Mucosa of rectum (tissue), 2 donors: ENCODE measurements at regions not wholly inside any gene's neighbourhood (a gene's known extent, or its start where the extent isn't known, plus 50 kb on each side); places are given as distances from the start of the nearest gene placed in this dataset.

Experiments used
- H3K27ac ChIP-seq, 2 donors: one replicate each; pipeline ENCODE4 v1.7.0; 2013; ENCODE audit warnings: inconsistent platforms in 2 of 2, low read depth in 2 of 2, low read length in 2 of 2
- H3K27me3 ChIP-seq, 2 donors: one replicate each; pipeline ENCODE4 v1.7.0; 2013; ENCODE audit warnings: low read length in 2 of 2; ENCODE audit not compliant: control insufficient read depth in 2 of 2, insufficient read depth in 2 of 2
- H3K36me3 ChIP-seq, 2 donors: one replicate each; pipeline ENCODE4 v1.7.0; 2013; ENCODE audit warnings: low read length in 2 of 2; ENCODE audit not compliant: control insufficient read depth in 2 of 2, insufficient read depth in 2 of 2
- H3K4me1 ChIP-seq, 2 donors: one replicate each; pipeline ENCODE4 v1.7.0; 2013; ENCODE audit warnings: low read length in 2 of 2, mild to moderate bottlenecking in 1 of 2; ENCODE audit not compliant: control insufficient read depth in 2 of 2, insufficient read depth in 2 of 2
- H3K4me3 ChIP-seq, 2 donors: one replicate each; pipeline ENCODE4 v1.7.0; 2013; ENCODE audit warnings: low read length in 2 of 2
- H3K9ac ChIP-seq, 2 donors: one replicate each; pipeline ENCODE4 v1.7.0; 2013; ENCODE audit warnings: low read length in 2 of 2, low read depth in 1 of 2, mild to moderate bottlenecking in 1 of 2
- H3K9me3 ChIP-seq, 2 donors: one replicate each; pipeline ENCODE4 v1.7.0; 2013; ENCODE audit warnings: low read length in 2 of 2; ENCODE audit not compliant: control insufficient read depth in 2 of 2
- donor health status: healthy.
- donor health status: Normal muscosa, but diverticular disease.

DNA sequence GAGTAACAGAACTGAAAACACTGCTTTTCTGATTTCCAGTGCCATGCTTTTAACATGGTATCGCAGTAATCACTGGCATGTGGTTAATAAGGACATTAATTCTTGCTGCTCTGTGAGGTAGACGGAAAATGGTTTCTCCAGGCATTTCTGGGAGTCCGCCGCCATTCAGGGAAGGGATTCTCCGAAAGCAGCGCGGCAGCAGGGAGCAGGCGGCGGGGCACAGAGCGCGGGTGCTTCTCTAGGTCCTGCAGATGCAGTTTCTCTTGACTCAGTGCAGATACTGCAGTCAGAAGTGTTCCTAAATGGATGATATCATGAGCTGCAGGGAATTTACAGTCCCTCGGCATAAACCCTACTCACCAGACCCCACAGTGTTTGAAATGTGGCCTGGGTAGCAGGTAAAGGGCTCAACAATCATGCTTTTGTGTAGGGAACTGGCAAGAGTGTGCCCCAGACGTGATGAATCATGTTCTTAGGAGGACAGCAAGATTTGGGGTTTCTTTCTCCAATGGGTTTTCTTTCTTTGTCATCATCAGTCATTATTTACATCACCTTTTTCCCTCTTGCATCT, 338.6 kb upstream of the ARGLU1 start:
- Histone ChIP-seq H3K27ac (no peak overlapping the region), H3K9me3 (no peaks in the 10 kb centered on the region), H3K4me1 (no peaks in the 10 kb centered on the region), H3K9ac (no peak overlapping the region), H3K36me3 (no peaks in the 10 kb centered on the region), H3K27me3 (no peaks in the 10 kb centered on the region), H3K4me3 (no peak overlapping the region)

DNA sequence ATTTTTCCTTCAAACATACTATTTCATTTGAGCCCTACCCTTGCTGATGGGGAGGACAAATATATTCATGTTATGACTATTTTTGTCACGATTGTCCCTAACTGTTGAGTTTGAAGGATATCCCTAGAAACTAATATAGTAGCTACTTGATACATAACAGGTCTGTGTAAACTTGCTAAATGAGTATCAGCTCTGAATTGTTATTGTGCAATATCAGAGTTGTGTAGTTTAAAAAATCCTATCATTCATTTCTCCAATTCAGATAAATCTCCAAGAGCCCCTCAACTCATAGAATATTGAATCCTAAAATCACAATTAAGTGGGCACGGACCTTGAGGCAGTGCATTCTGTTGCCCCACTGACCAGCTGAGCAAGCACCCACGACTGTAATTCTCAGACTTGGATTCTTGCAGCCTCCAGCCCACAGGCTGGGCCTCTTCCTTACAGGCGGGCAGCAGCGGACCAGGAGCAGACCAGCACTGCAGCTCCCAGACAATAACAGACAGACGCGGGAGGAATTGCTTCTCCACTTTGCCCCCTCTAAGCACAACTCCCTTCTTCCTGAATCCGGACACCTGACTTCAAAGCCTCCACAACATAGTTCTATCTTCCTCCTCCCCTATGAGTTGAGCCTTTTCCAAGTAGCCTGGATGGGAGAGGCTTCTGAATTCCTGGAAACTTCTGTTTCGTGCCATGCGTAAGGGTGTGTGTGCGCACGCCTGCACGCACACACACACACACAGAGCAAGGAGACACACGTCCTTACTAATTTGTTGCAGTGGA, 337.6 kb upstream of the ARGLU1 start:
- no peaks in the 10 kb centered on the region for H3K36me3 ChIP-seq
- H3K9ac ChIP-seq = no peak overlapping the region
- no peaks in the 10 kb centered on the region for H3K27me3 ChIP-seq
- no peak overlapping the region for H3K27ac ChIP-seq
- no peaks in the 10 kb centered on the region for H3K9me3 ChIP-seq
- H3K4me1 ChIP-seq = no peaks in the 10 kb centered on the region
- no peak overlapping the region for H3K4me3 ChIP-seq

DNA sequence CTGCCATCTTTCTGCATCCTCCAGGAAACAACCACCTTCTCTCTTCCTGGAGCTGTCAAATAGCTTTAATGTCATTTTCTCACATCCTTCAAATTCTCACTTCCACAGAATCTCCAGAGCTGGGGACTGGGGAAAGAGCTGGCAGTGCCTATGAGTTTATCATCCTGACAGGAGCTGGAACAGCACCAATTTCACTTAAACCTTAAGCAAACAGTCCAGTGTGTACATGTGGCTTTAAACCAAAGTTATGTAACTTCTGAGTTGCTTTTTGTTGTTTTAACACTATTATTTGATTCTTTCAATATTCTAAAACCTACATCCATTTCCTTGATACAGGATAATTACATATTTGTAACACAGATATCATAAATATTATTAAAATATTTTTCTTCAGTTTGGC, 331.5 kb upstream of the ARGLU1 start:
- H3K36me3 ChIP-seq = no peaks in the 10 kb centered on the region
- no peak overlapping the region for H3K9ac ChIP-seq

DNA sequence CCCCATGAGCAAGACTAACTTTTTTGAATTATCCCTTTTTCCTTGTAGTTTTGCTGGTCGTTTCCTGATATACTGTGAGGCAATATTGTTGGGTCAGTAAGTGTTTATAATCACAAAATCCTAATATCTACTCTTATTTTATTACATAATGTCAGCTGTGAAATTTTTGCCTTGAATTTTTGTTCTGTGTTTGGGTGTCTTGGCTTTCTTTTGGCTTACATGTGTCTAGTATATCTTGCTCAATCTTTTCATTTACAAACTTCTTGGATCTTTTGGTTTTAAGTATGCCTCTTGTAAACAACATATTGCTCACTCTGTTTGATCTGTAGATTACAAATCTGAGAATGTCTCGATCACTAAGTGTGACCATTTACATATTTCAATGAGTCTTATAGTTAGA, 330.3 kb upstream of the ARGLU1 start:
- Histone ChIP-seq H3K9me3 (no peaks in the 10 kb centered on the region), H3K9ac (no peak overlapping the region), H3K4me3 (no peak overlapping the region), H3K4me1 (no peaks in the 10 kb centered on the region), H3K27ac (no peak overlapping the region), H3K27me3 (no peaks in the 10 kb centered on the region), H3K36me3 (no peaks in the 10 kb centered on the region)

More for the DNA sequence above, 331.5 kb upstream of the ARGLU1 start:
- Histone ChIP-seq H3K27me3 (no peaks in the 10 kb centered on the region), H3K4me1 (no peaks in the 10 kb centered on the region), H3K9me3 (no peaks in the 10 kb centered on the region), H3K4me3 (no peak overlapping the region), H3K27ac (no peak overlapping the region)

DNA sequence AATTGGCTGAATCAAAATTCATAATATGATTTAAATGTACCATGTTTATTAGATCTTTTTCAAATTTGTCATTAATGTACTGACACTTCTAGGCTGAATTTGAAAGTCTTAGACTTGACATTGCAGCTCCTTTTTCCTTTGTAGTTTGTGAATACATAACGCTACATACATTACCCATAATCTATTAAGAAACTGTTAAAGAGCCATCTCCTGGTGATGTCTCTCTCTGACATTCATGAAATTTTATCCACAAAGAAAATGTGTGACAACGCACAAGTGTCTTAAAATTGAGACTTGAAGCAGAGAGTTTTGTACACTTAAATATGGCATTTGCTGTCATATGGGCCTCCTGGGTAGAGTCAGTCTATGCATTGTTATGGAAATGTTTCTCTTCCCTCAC, 320.2 kb upstream of the ARGLU1 start:
- Histone ChIP-seq H3K4me3 (no peak overlapping the region), H3K27me3 (no peaks in the 10 kb centered on the region), H3K9ac (no peak overlapping the region), H3K9me3 (no peaks in the 10 kb centered on the region), H3K27ac (no peak overlapping the region), H3K4me1 (no peaks in the 10 kb centered on the region), H3K36me3 (no peaks in the 10 kb centered on the region)

DNA sequence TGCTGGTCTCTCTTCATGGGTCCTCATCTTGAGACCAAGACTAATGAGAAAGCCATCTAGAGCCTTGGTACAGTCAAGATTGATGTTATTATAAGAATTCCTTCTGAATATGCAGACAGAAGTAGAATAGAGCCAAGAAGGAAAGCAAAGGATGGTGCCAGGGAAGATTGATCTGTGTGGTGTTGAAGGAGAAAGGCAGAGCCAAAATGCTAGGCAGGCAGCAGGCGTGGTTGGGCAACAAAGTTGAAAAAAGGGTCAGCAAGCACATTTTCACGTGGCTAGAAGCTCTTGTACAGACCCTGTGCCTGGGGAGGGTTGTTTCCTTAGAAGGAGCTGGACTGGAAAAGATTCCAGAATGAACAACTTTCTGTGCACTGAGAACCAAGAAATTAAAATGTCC, 319.7 kb upstream of the ARGLU1 start:
- no peak overlapping the region for H3K9ac ChIP-seq
- no peaks in the 10 kb centered on the region for H3K36me3 ChIP-seq
- no peaks in the 10 kb centered on the region for H3K9me3 ChIP-seq
- no peak overlapping the region for H3K27ac ChIP-seq
- H3K4me3 ChIP-seq = no peak overlapping the region
- H3K4me1 ChIP-seq = no peaks in the 10 kb centered on the region
- H3K27me3 ChIP-seq = no peaks in the 10 kb centered on the region

DNA sequence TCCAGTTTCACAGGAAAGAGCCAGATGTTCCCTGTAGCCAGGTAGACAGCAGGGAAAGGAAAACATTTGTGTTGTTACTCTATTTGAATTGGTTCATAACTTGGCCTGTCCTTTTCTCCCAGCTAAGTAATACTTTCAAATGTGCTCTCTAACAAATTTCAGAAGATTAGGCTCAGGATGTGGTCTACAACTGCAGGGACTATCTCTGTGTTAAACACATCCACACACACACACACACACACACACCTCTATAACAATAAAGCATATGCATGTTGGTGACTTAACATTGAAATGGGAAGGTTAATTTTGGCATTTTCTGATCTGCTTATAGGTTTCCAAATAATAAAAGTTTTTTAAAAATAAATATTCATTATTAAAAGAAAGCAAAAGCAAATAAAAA, 316.0 kb upstream of the ARGLU1 start:
- H3K9me3 ChIP-seq = no peaks in the 10 kb centered on the region
- no peaks in the 10 kb centered on the region for H3K36me3 ChIP-seq
- H3K9ac ChIP-seq = no peak overlapping the region
- H3K4me3 ChIP-seq = no peak overlapping the region
- no peak overlapping the region for H3K27ac ChIP-seq
- H3K4me1 ChIP-seq = no peaks in the 10 kb centered on the region
- no peaks in the 10 kb centered on the region for H3K27me3 ChIP-seq

DNA sequence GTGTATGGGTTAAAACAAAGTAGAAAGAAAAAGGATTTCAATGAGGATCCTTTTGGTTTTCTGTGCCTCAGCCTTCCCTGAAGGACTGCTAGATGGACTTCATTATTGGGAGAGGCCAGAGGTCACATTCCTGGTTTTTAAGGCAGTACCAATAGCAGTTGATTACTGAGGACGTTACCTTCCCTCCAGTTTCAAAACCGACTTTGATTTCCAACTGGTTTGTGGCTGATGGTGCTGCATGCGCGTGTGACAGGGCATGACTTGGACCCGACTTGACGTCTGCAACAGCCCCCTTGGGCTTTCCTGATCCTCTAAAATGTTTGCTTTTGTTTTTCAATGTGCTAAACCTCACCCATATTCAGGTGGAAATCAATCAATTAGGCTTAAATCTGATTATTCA, 314.3 kb upstream of the ARGLU1 start:
- no peak overlapping the region for H3K27ac ChIP-seq

DNA sequence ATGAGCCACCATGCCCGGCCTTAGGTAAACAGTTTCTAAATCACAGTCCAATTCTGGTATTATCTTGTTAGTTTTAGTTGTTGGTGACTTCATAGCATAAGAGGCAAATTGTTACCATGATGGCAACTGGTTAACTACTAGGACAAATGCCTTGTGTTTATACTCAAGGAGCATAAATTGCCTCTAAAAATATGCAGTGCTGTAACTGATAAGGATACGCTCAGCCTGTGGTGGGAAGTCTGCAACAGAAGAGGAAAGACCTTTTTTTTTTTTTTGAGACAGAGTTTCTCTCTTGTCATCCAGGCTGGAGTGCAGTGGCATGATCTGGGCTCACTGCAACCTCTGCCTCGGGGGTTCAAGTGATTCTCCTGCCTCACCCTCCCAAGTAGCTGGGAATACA, 311.9 kb upstream of the ARGLU1 start:
- no peak overlapping the region for H3K9ac ChIP-seq
- no peak overlapping the region for H3K4me3 ChIP-seq
- no peaks in the 10 kb centered on the region for H3K9me3 ChIP-seq
- no peak overlapping the region for H3K27ac ChIP-seq
- H3K27me3 ChIP-seq = no peaks in the 10 kb centered on the region
- no peaks in the 10 kb centered on the region for H3K36me3 ChIP-seq
- no peaks in the 10 kb centered on the region for H3K4me1 ChIP-seq

More for the DNA sequence above, 314.3 kb upstream of the ARGLU1 start:
- Histone ChIP-seq H3K9ac (no peak overlapping the region), H3K9me3 (no peaks in the 10 kb centered on the region), H3K27me3 (no peaks in the 10 kb centered on the region), H3K4me1 (no peaks in the 10 kb centered on the region), H3K4me3 (no peak overlapping the region), H3K36me3 (no peaks in the 10 kb centered on the region)

DNA sequence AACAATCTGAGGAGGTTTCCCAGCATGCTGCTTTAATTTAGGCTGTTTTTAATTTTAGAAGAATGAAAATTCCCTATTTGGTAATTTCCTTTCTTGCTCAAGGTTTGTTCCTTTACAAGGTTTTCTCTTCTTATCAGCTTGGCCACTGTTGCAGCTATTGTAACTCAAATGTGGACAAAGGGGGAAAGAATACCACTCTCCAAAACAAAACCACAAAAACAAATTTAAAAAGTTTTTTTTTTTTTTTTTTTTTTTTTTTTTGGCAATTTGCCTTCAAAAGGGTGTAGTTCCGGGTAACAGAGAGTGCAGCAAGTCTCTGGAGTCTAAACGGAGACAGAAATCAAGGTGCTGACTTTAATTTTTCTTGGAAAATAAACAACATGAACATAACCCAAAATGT, 306.4 kb upstream of the ARGLU1 start:
- H3K27ac ChIP-seq = no peak overlapping the region
- H3K4me1 ChIP-seq = no peaks in the 10 kb centered on the region
- H3K9me3 ChIP-seq = no peaks in the 10 kb centered on the region
- H3K4me3 ChIP-seq = no peak overlapping the region
- H3K36me3 ChIP-seq = no peaks in the 10 kb centered on the region
- H3K9ac ChIP-seq = no peak overlapping the region
- H3K27me3 ChIP-seq = no peaks in the 10 kb centered on the region
